SU-DHL-6 (cell line): ENCODE measurements at regions not wholly inside any gene's neighbourhood (a gene's known extent, or its start where the extent isn't known, plus 50 kb on each side); places are given as distances from the start of the nearest gene placed in this dataset.

Experiments
- H2AFZ ChIP-seq: fragments of 200-600 bp; sonication (generic); 2 replicates; pipeline ENCODE4 v1.6.1; 2014; ENCODE audit warnings: low read depth, mild to moderate bottlenecking, moderate library complexity, mixed read lengths, antibody characterized with exemption, low read length; ENCODE audit not compliant: severe bottlenecking
- H3F3A ChIP-seq: fragments of 200-600 bp; shearing (Covaris generic); 2 replicates; pipeline ENCODE4 v1.6.0; 2016; ENCODE audit warnings: antibody characterized with exemption, mild to moderate bottlenecking; ENCODE audit not compliant: insufficient read depth
- H3K27ac ChIP-seq: fragments of 200-600 bp; sonication (generic); 2 replicates; pipeline ENCODE4 v1.5.1; 2016; ENCODE audit warnings: low read depth, mild to moderate bottlenecking, low read length, moderate library complexity, mixed read lengths
- H3K27me3 ChIP-seq: fragments of 200-600 bp; sonication (generic), shearing (Covaris generic); 2 replicates; pipeline ENCODE4 v1.6.0; 2014; ENCODE audit warnings: mild to moderate bottlenecking, low read length
- H3K36me3 ChIP-seq: fragments of 200-600 bp; sonication (generic); 2 replicates; pipeline ENCODE4 v1.6.1; 2014; ENCODE audit warnings: mild to moderate bottlenecking, low read length, mixed read lengths
- H3K4me2 ChIP-seq: fragments of 300-600, 200-600 bp; shearing (Covaris generic), sonication (generic); 2 replicates; pipeline ENCODE4 v1.6.0; 2014; ENCODE audit warnings: low read length, low read depth, mild to moderate bottlenecking; ENCODE audit not compliant: poor library complexity, severe bottlenecking
- H3K4me3 ChIP-seq: fragments of 200-600 bp; sonication (generic); 2 replicates; pipeline ENCODE4 v1.5.1; 2014; ENCODE audit warnings: antibody characterized with exemption, low read length, mild to moderate bottlenecking, mixed read lengths; ENCODE audit not compliant: insufficient read depth, poor library complexity, severe bottlenecking
- H3K79me2 ChIP-seq: fragments of 200-600 bp; sonication (generic); 2 replicates; pipeline ENCODE4 v1.6.1; 2014; ENCODE audit warnings: mild to moderate bottlenecking, low read length, moderate library complexity; ENCODE audit not compliant: insufficient read depth
- H3K9ac ChIP-seq: fragments of 200-600 bp; sonication (generic); 2 replicates; pipeline ENCODE4 v1.7.0; 2014; ENCODE audit warnings: mild to moderate bottlenecking, low read length
- H3K9me2 ChIP-seq: fragments of 200-600 bp; sonication (generic); replicated peaks from 2 replicates; pipeline ENCODE4 v1.6.1; 2014; ENCODE audit warnings: low read length; ENCODE audit not compliant: insufficient read depth
- H3K9me3 ChIP-seq: fragments of 200-600 bp; sonication (generic); 2 replicates; pipeline ENCODE4 v1.6.1; 2014; ENCODE audit warnings: low read length, mixed read lengths; ENCODE audit not compliant: insufficient read depth
- H4K20me1 ChIP-seq: fragments of 200-600 bp; sonication (generic); 2 replicates; pipeline ENCODE4 v1.6.1; 2014; ENCODE audit warnings: low read depth, mild to moderate bottlenecking, antibody characterized with exemption, low read length, moderate library complexity, mixed read lengths
- CTCF ChIP-seq: fragments of 200-600 bp; sonication (generic); IDR thresholded peaks from one replicate; pipeline ENCODE4 v1.5.1; 2017; ENCODE audit warnings: antibody characterized with exemption, mild to moderate bottlenecking, low read length, moderate library complexity; ENCODE audit not compliant: insufficient read depth, poor library complexity, severe bottlenecking
- EZH2phosphoT487 ChIP-seq: fragments of 200-600 bp; sonication (generic), shearing (Covaris generic); conservative IDR thresholded peaks from 2 replicates; pipeline ENCODE4 v1.6.1; 2018; ENCODE audit warnings: mild to moderate bottlenecking, antibody characterized with exemption, low read length, moderate library complexity, mixed read lengths

GRCh38 chr10:23630376-23630775, 191.5 kb downstream of the OTUD1 start:
- Histone ChIP-seq H2AFZ (no peak overlapping the region), H3K4me3 (no peak overlapping the region), H3K27me3 (no peaks in the 10 kb centered on the region), H3K9me2 (no peaks in the 10 kb centered on the region), H3F3A (no peaks in the 10 kb centered on the region), H3K9me3 (no peaks in the 10 kb centered on the region), H4K20me1 (no peaks in the 10 kb centered on the region), H3K36me3 (no peaks in the 10 kb centered on the region), H3K79me2 (no peaks in the 10 kb centered on the region), H3K9ac (no peak overlapping the region), H3K4me2 (no peak overlapping the region), H3K27ac (no peak overlapping the region)
- TF ChIP-seq CTCF = no peak

- Histone ChIP-seq H3K4me2 (no peak overlapping the region), H3K36me3 (no peaks in the 10 kb centered on the region), H3K9me3 (no peaks in the 10 kb centered on the region), H3K27ac (no peak overlapping the region), H3K4me3 (no peak overlapping the region), H3K9ac (no peak overlapping the region), H3K9me2 (no peaks in the 10 kb centered on the region), H4K20me1 (no peaks in the 10 kb centered on the region), H3K79me2 (no peaks in the 10 kb centered on the region), H2AFZ (no peak overlapping the region), H3K27me3 (no peaks in the 10 kb centered on the region), H3F3A (no peaks in the 10 kb centered on the region)
- TF ChIP-seq EZH2phosphoT487 (no peak), CTCF (no peak)
Observed at GRCh38 chr10:23630885-23631284, 192.0 kb downstream of the OTUD1 start.

- no peaks in the 10 kb centered on the region for H4K20me1 ChIP-seq
- H3F3A ChIP-seq = no peaks in the 10 kb centered on the region
- H3K36me3 ChIP-seq = no peaks in the 10 kb centered on the region
- no peak for TF ChIP-seq EZH2phosphoT487
- no peak for TF ChIP-seq CTCF
- no peaks in the 10 kb centered on the region for H3K9me3 ChIP-seq
- H3K27ac ChIP-seq = no peak overlapping the region
- H3K79me2 ChIP-seq = no peaks in the 10 kb centered on the region
- H3K4me3 ChIP-seq = no peak overlapping the region
- no peaks in the 10 kb centered on the region for H3K27me3 ChIP-seq
- no peak overlapping the region for H3K4me2 ChIP-seq
- H3K9me2 ChIP-seq = no peaks in the 10 kb centered on the region; the same call in 1 of the 2 replicates
- no peak overlapping the region for H3K9ac ChIP-seq
- H2AFZ ChIP-seq = no peak overlapping the region
Observed at GRCh38 chr10:23643111-23643780, 204.4 kb downstream of the OTUD1 start.
